HEK293 (cell line): ENCODE measurements at regions not wholly inside any gene's neighbourhood (a gene's known extent, or its start where the extent isn't known, plus 50 kb on each side); places are given as distances from the start of the nearest gene placed in this dataset.

Source experiments
- CTCF ChIA-PET: fragments of 350-600 bp; formaldehyde crosslinking; extraction: SDS; loops from one replicate; lab custom pipeline; 2021; ENCODE audit warnings: antibody characterized with exemption; lab: Yijun Ruan, JAX
- POLR2A ChIA-PET: fragments of 300-600 bp; formaldehyde crosslinking; extraction: SDS; loops from one replicate; lab custom pipeline; 2020; ENCODE audit warnings: antibody characterized with exemption, inconsistent platforms; lab: Yijun Ruan, JAX
- H3K27ac ChIP-seq: fragments of 200-500 bp; sonication (Bioruptor generic); 2 replicates; pipeline ENCODE4 v1.5.1; 2014; ENCODE audit warnings: low read depth, low read length, control low read depth, inconsistent platforms; ENCODE audit errors: extremely low read depth
- H3K36me3 ChIP-seq, 2 experiments: fragments of 200-500 bp in 1 of 2; sonication (Bioruptor generic) in 1 of 2; 1 replicate in 1 of 2; 2 replicates in 1 of 2; pipeline ENCODE4 v1.5.1; 2014 to 2017; ENCODE audit warnings: inconsistent platforms in 2 of 2, low read length in 2 of 2; ENCODE audit not compliant: control insufficient read depth in 2 of 2, insufficient read depth in 1 of 2
- H3K4me1 ChIP-seq: fragments of 200-500 bp; sonication (Bioruptor generic); 2 replicates; pipeline ENCODE4 v1.5.1; 2014; ENCODE audit warnings: mild to moderate bottlenecking, low read length, inconsistent platforms; ENCODE audit not compliant: control insufficient read depth, insufficient read depth
- H3K4me3 ChIP-seq: 2 replicates; pipeline ENCODE4 v1.5.1; 2011; ENCODE audit warnings: low read depth, mild to moderate bottlenecking, control low read depth, low read length, moderate library complexity
- H3K9me3 ChIP-seq: fragments of 200-500 bp; sonication (Bioruptor generic); 2 replicates; pipeline ENCODE4 v1.5.1; 2014; ENCODE audit warnings: low read depth, low read length, inconsistent platforms; ENCODE audit not compliant: control insufficient read depth, insufficient read depth
- BCL11A ChIP-seq: fragments of 450-650 bp; formaldehyde crosslinking; IDR thresholded peaks from 2 replicates; pipeline ENCODE4 v1.5.1; 2016; ENCODE audit warnings: low read depth, missing biosample characterization, missing genetic modification characterization
- FEZF1 ChIP-seq: fragments of 450-650 bp; formaldehyde crosslinking; IDR thresholded peaks from 2 replicates; pipeline ENCODE4 v1.5.1; 2016; ENCODE audit warnings: missing biosample characterization, missing genetic modification characterization
- GLI2 ChIP-seq: fragments of 450-650 bp; formaldehyde crosslinking; IDR thresholded peaks from 2 replicates; pipeline ENCODE4; 2017; ENCODE audit warnings: missing biosample characterization, missing genetic modification characterization, low read depth, borderline replicate concordance
- GLIS2 ChIP-seq: fragments of 450-650 bp; formaldehyde crosslinking; IDR thresholded peaks from 2 replicates; pipeline ENCODE4 v1.5.1; 2016; ENCODE audit warnings: missing biosample characterization, missing genetic modification characterization
- OVOL3 ChIP-seq: fragments of 450-650 bp; formaldehyde crosslinking; IDR thresholded peaks from 2 replicates; pipeline ENCODE4 v1.5.1; 2016; ENCODE audit warnings: missing biosample characterization, missing genetic modification characterization
- SP2 ChIP-seq: fragments of 450-650 bp; formaldehyde crosslinking; IDR thresholded peaks from 2 replicates; pipeline ENCODE4 v1.5.1; 2016; ENCODE audit warnings: missing biosample characterization, missing genetic modification characterization
- ZBTB20 ChIP-seq: fragments of 450-650 bp; formaldehyde crosslinking; IDR thresholded peaks from 2 replicates; pipeline ENCODE4 v1.5.1; 2016; ENCODE audit warnings: missing biosample characterization, missing genetic modification characterization
- ZFHX2 ChIP-seq: fragments of 450-650 bp; formaldehyde crosslinking; conservative IDR thresholded peaks from 2 replicates; pipeline ENCODE4 v1.5.1; 2016; ENCODE audit warnings: missing biosample characterization, missing genetic modification characterization
- ZNF341 ChIP-seq: fragments of 450-650 bp; formaldehyde crosslinking; IDR thresholded peaks from 2 replicates; pipeline ENCODE4; 2016; ENCODE audit warnings: low read depth, missing biosample characterization, missing genetic modification characterization
- ZNF529 ChIP-seq: fragments of 450-650 bp; formaldehyde crosslinking; IDR thresholded peaks from 2 replicates; pipeline ENCODE4 v1.5.1; 2017; ENCODE audit warnings: missing genetic modification characterization, missing biosample characterization; ENCODE audit not compliant: insufficient replicate concordance
- ZNF560 ChIP-seq: fragments of 450-650 bp; formaldehyde crosslinking; IDR thresholded peaks from 2 replicates; pipeline ENCODE4 v1.5.1; 2017; ENCODE audit warnings: missing biosample characterization, missing genetic modification characterization, borderline replicate concordance
- ZNF623 ChIP-seq: fragments of 450-650 bp; formaldehyde crosslinking; IDR thresholded peaks from 2 replicates; pipeline ENCODE4 v1.5.1; 2016; ENCODE audit warnings: missing biosample characterization, missing genetic modification characterization
- ZNF777 ChIP-seq: fragments of 450-650 bp; formaldehyde crosslinking; IDR thresholded peaks from 2 replicates; pipeline ENCODE4 v1.5.1; 2017; ENCODE audit warnings: missing biosample characterization, missing genetic modification characterization, borderline replicate concordance
- ZNF785 ChIP-seq: fragments of 450-650 bp; formaldehyde crosslinking; IDR thresholded peaks from 2 replicates; pipeline ENCODE4 v1.5.1; 2016; ENCODE audit warnings: missing biosample characterization, missing genetic modification characterization
- ZSCAN23 ChIP-seq: fragments of 450-650 bp; formaldehyde crosslinking; IDR thresholded peaks from 2 replicates; pipeline ENCODE4 v1.5.1; 2016; ENCODE audit warnings: missing biosample characterization, missing genetic modification characterization
- TF ChIP-seq, protein P1 (sequence below): fragments of 450-650 bp; IDR thresholded peaks from 2 replicates; pipeline ENCODE4 v1.5.1; 2018; ENCODE audit warnings: missing biosample characterization, mild to moderate bottlenecking, missing genetic modification characterization
- TF ChIP-seq, protein P2 (sequence below): fragments of 450-650 bp; formaldehyde crosslinking; IDR thresholded peaks from 2 replicates; pipeline ENCODE4 v1.5.1; 2016; ENCODE audit warnings: missing biosample characterization, missing genetic modification characterization
- TF ChIP-seq, protein P3 (sequence below): fragments of 450-650 bp; formaldehyde crosslinking; IDR thresholded peaks from 2 replicates; pipeline ENCODE4 v1.5.1; 2016; ENCODE audit warnings: missing biosample characterization, missing genetic modification characterization, borderline replicate concordance
- TF ChIP-seq, protein P4 (sequence below): fragments of 450-650 bp; formaldehyde crosslinking; IDR thresholded peaks from 2 replicates; pipeline ENCODE4 v1.5.1; 2017; ENCODE audit warnings: missing biosample characterization, missing genetic modification characterization
- TF ChIP-seq, protein P5 (sequence below): fragments of 450-650 bp; formaldehyde crosslinking; IDR thresholded peaks from 2 replicates; pipeline ENCODE4 v1.5.1; 2016; ENCODE audit warnings: missing biosample characterization, missing genetic modification characterization
- TF ChIP-seq, protein P6 (sequence below): fragments of 450-650 bp; formaldehyde crosslinking; IDR thresholded peaks from 2 replicates; pipeline ENCODE4 v1.5.0; 2017; ENCODE audit warnings: missing biosample characterization, missing genetic modification characterization, borderline replicate concordance
- TF ChIP-seq, protein P7 (sequence below): fragments of 450-650 bp; formaldehyde crosslinking; IDR thresholded peaks from 2 replicates; pipeline ENCODE4; 2016; ENCODE audit warnings: missing biosample characterization, missing genetic modification characterization

DNA sequence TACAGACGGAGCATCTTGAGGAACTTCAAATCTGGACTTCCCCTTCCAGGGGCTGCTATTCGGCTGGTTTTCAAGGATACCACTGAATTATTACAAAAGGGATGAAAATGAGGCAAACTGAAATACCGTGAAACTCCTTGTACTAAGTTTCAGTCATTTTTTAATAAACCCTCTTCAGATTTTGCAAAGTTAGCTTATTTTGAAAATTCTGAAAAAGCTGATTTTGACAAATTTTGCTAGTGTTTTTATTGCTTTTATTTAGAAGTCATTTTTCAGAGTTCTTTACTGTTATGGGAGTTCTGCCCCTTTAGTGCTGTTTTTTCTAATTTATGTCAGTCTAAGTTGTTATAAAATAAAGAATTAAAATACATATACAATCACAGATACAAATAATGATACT is 390.4 kb upstream of the VRK2 start (continued):
- TF ChIP-seq GLI2 (no peak), ZNF777 (tag by site-specific recombination) (no peak), ZNF623 (tag by site-specific recombination) (no peak), ZBTB20 (tag by site-specific recombination) (no peak), GLIS2 (no peak)
- TF ChIP-seq, protein P1, sequence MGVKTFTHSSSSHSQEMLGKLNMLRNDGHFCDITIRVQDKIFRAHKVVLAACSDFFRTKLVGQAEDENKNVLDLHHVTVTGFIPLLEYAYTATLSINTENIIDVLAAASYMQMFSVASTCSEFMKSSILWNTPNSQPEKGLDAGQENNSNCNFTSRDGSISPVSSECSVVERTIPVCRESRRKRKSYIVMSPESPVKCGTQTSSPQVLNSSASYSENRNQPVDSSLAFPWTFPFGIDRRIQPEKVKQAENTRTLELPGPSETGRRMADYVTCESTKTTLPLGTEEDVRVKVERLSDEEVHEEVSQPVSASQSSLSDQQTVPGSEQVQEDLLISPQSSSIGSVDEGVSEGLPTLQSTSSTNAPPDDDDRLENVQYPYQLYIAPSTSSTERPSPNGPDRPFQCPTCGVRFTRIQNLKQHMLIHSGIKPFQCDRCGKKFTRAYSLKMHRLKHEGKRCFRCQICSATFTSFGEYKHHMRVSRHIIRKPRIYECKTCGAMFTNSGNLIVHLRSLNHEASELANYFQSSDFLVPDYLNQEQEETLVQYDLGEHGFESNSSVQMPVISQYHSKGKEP (tag by site-specific recombination) = no peak
- TF ChIP-seq, protein P2, sequence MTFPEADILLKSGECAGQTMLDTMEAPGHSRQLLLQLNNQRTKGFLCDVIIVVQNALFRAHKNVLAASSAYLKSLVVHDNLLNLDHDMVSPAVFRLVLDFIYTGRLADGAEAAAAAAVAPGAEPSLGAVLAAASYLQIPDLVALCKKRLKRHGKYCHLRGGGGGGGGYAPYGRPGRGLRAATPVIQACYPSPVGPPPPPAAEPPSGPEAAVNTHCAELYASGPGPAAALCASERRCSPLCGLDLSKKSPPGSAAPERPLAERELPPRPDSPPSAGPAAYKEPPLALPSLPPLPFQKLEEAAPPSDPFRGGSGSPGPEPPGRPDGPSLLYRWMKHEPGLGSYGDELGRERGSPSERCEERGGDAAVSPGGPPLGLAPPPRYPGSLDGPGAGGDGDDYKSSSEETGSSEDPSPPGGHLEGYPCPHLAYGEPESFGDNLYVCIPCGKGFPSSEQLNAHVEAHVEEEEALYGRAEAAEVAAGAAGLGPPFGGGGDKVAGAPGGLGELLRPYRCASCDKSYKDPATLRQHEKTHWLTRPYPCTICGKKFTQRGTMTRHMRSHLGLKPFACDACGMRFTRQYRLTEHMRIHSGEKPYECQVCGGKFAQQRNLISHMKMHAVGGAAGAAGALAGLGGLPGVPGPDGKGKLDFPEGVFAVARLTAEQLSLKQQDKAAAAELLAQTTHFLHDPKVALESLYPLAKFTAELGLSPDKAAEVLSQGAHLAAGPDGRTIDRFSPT (tag by site-specific recombination) = no peak

DNA sequence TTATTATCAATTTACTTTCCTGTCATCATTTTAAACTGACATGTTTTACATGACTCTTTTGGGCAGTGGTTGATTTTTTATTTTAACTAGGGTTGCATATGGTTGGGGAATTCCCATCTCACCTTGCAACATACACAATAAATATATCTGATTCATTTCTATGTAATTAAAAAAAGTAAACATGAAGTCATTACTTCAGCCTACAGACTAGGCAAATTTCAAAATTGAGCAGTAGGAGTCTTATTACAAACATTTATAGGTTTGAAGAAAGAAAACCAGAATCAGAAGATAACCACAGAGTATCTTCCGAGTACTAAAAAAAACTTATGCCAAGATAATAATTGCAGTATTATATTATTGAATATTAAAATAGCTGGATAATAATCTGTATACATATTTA is 377.0 kb upstream of the VRK2 start:
- POLR2A ChIA-PET = no interaction called here
- H3K4me3 ChIP-seq = no peak overlapping the region
- no peak overlapping the region for H3K27ac ChIP-seq
- no peaks in the 10 kb centered on the region for H3K36me3 ChIP-seq
- CTCF ChIA-PET = no interaction called here
- no peaks in the 10 kb centered on the region for H3K4me1 ChIP-seq
- H3K9me3 ChIP-seq = no peaks in the 10 kb centered on the region
- TF ChIP-seq, protein P3, sequence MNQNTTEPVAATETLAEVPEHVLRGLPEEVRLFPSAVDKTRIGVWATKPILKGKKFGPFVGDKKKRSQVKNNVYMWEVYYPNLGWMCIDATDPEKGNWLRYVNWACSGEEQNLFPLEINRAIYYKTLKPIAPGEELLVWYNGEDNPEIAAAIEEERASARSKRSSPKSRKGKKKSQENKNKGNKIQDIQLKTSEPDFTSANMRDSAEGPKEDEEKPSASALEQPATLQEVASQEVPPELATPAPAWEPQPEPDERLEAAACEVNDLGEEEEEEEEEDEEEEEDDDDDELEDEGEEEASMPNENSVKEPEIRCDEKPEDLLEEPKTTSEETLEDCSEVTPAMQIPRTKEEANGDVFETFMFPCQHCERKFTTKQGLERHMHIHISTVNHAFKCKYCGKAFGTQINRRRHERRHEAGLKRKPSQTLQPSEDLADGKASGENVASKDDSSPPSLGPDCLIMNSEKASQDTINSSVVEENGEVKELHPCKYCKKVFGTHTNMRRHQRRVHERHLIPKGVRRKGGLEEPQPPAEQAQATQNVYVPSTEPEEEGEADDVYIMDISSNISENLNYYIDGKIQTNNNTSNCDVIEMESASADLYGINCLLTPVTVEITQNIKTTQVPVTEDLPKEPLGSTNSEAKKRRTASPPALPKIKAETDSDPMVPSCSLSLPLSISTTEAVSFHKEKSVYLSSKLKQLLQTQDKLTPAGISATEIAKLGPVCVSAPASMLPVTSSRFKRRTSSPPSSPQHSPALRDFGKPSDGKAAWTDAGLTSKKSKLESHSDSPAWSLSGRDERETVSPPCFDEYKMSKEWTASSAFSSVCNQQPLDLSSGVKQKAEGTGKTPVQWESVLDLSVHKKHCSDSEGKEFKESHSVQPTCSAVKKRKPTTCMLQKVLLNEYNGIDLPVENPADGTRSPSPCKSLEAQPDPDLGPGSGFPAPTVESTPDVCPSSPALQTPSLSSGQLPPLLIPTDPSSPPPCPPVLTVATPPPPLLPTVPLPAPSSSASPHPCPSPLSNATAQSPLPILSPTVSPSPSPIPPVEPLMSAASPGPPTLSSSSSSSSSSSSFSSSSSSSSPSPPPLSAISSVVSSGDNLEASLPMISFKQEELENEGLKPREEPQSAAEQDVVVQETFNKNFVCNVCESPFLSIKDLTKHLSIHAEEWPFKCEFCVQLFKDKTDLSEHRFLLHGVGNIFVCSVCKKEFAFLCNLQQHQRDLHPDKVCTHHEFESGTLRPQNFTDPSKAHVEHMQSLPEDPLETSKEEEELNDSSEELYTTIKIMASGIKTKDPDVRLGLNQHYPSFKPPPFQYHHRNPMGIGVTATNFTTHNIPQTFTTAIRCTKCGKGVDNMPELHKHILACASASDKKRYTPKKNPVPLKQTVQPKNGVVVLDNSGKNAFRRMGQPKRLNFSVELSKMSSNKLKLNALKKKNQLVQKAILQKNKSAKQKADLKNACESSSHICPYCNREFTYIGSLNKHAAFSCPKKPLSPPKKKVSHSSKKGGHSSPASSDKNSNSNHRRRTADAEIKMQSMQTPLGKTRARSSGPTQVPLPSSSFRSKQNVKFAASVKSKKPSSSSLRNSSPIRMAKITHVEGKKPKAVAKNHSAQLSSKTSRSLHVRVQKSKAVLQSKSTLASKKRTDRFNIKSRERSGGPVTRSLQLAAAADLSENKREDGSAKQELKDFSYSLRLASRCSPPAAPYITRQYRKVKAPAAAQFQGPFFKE (tag by site-specific recombination) = no peak
- no peak for TF ChIP-seq OVOL3 (tag by site-specific recombination)
- TF ChIP-seq SP2 (tag by site-specific recombination) = no peak
- TF ChIP-seq ZNF560 (tag by site-specific recombination) = no peak
- TF ChIP-seq, protein P4, sequence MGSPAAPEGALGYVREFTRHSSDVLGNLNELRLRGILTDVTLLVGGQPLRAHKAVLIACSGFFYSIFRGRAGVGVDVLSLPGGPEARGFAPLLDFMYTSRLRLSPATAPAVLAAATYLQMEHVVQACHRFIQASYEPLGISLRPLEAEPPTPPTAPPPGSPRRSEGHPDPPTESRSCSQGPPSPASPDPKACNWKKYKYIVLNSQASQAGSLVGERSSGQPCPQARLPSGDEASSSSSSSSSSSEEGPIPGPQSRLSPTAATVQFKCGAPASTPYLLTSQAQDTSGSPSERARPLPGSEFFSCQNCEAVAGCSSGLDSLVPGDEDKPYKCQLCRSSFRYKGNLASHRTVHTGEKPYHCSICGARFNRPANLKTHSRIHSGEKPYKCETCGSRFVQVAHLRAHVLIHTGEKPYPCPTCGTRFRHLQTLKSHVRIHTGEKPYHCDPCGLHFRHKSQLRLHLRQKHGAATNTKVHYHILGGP = no peak
- TF ChIP-seq ZNF529 (tag by site-specific recombination) = no peak
- no peak for TF ChIP-seq ZSCAN23 (tag by site-specific recombination)
- TF ChIP-seq ZFHX2 (tag by site-specific recombination) = no peak
- TF ChIP-seq, protein P5, sequence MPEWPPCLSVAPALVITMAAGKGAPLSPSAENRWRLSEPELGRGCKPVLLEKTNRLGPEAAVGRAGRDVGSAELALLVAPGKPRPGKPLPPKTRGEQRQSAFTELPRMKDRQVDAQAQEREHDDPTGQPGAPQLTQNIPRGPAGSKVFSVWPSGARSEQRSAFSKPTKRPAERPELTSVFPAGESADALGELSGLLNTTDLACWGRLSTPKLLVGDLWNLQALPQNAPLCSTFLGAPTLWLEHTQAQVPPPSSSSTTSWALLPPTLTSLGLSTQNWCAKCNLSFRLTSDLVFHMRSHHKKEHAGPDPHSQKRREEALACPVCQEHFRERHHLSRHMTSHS (tag by site-specific recombination) = no peak
- no peak for TF ChIP-seq BCL11A (tag by site-specific recombination)
- TF ChIP-seq, protein P6, sequence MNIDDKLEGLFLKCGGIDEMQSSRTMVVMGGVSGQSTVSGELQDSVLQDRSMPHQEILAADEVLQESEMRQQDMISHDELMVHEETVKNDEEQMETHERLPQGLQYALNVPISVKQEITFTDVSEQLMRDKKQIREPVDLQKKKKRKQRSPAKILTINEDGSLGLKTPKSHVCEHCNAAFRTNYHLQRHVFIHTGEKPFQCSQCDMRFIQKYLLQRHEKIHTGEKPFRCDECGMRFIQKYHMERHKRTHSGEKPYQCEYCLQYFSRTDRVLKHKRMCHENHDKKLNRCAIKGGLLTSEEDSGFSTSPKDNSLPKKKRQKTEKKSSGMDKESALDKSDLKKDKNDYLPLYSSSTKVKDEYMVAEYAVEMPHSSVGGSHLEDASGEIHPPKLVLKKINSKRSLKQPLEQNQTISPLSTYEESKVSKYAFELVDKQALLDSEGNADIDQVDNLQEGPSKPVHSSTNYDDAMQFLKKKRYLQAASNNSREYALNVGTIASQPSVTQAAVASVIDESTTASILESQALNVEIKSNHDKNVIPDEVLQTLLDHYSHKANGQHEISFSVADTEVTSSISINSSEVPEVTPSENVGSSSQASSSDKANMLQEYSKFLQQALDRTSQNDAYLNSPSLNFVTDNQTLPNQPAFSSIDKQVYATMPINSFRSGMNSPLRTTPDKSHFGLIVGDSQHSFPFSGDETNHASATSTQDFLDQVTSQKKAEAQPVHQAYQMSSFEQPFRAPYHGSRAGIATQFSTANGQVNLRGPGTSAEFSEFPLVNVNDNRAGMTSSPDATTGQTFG (tag by site-specific recombination) = no peak
- TF ChIP-seq ZBTB20 (tag by site-specific recombination) = no peak
- TF ChIP-seq FEZF1 = no peak
- no peak for TF ChIP-seq ZNF341 (tag by site-specific recombination)
- no peak for TF ChIP-seq ZNF785 (tag by site-specific recombination)
- TF ChIP-seq, protein P7, sequence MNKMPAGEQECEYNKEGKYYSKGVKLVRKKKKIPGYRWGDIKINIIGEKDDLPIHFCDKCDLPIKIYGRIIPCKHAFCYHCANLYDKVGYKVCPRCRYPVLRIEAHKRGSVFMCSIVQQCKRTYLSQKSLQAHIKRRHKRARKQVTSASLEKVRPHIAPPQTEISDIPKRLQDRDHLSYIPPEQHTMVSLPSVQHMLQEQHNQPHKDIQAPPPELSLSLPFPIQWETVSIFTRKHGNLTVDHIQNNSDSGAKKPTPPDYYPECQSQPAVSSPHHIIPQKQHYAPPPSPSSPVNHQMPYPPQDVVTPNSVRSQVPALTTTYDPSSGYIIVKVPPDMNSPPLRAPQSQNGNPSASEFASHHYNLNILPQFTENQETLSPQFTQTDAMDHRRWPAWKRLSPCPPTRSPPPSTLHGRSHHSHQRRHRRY (tag by site-specific recombination) = no peak
